BE2C (cell line): ENCODE measurements at regions not wholly inside any gene's neighbourhood (a gene's known extent, or its start where the extent isn't known, plus 50 kb on each side); places are given as distances from the start of the nearest gene placed in this dataset.

ENCODE experiments used
- DNase-seq: peaks from one replicate; pipeline ENCODE4 v3.0.0-alpha.2; 2020
- H3K27me3 ChIP-seq: fragments of 250-450 bp; sonication (Bioruptor Pico); 2 replicates; pipeline ENCODE4 v1.5.1; 2020; ENCODE audit warnings: mild to moderate bottlenecking
- H3K36me3 ChIP-seq: fragments of 250-450 bp; sonication (Bioruptor Pico); 2 replicates; pipeline ENCODE4 v1.5.1; 2020; ENCODE audit warnings: mild to moderate bottlenecking
- H3K4me1 ChIP-seq: fragments of 250-450 bp; sonication (Bioruptor Pico); 2 replicates; pipeline ENCODE4 v1.5.1; 2020
- H3K4me3 ChIP-seq: 2 replicates; pipeline ENCODE4 v1.5.1; 2011; ENCODE audit warnings: low read depth, low read length
- H3K9me3 ChIP-seq: fragments of 250-450 bp; sonication (Bioruptor Pico); 2 replicates; pipeline ENCODE4 v1.5.1; 2020
- TF ChIP-seq, protein P1 (sequence below): IDR thresholded peaks from 2 replicates; pipeline ENCODE4 v1.5.1; 2012; ENCODE audit warnings: mild to moderate bottlenecking, low read depth, low read length

DNA sequence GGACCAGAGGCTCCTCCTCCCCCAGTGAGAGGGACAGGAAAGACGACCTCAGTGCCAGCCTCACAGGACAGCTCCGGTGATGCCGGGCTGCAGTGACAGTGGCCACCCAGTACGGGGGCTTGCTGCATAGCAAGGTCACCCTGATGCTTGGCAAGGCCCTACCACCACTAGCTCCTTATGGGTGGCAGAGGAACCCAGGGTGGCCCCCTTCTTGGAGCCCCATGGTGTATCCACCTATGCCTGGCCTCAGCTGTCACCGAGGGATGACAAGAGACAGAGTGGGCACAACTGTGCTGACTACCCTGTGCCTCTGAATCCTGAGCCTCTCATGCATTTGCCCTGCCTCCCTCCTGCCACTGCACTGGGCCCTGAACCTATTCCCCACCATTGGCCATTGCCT, 809.2 kb downstream of the TBC1D22A start:
- no peaks in the 10 kb centered on the region for H3K27me3 ChIP-seq
- peaks cover 5% of the 10 kb centered on the region; the same call in 1 of the 2 replicates for H3K9me3 ChIP-seq
- H3K36me3 ChIP-seq = no peaks in the 10 kb centered on the region
- H3K4me1 ChIP-seq = no peaks in the 10 kb centered on the region
- no peak for DNase-seq
- H3K4me3 ChIP-seq = no peak overlapping the region
- TF ChIP-seq, protein P1, sequence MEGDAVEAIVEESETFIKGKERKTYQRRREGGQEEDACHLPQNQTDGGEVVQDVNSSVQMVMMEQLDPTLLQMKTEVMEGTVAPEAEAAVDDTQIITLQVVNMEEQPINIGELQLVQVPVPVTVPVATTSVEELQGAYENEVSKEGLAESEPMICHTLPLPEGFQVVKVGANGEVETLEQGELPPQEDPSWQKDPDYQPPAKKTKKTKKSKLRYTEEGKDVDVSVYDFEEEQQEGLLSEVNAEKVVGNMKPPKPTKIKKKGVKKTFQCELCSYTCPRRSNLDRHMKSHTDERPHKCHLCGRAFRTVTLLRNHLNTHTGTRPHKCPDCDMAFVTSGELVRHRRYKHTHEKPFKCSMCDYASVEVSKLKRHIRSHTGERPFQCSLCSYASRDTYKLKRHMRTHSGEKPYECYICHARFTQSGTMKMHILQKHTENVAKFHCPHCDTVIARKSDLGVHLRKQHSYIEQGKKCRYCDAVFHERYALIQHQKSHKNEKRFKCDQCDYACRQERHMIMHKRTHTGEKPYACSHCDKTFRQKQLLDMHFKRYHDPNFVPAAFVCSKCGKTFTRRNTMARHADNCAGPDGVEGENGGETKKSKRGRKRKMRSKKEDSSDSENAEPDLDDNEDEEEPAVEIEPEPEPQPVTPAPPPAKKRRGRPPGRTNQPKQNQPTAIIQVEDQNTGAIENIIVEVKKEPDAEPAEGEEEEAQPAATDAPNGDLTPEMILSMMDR = no peak

DNA sequence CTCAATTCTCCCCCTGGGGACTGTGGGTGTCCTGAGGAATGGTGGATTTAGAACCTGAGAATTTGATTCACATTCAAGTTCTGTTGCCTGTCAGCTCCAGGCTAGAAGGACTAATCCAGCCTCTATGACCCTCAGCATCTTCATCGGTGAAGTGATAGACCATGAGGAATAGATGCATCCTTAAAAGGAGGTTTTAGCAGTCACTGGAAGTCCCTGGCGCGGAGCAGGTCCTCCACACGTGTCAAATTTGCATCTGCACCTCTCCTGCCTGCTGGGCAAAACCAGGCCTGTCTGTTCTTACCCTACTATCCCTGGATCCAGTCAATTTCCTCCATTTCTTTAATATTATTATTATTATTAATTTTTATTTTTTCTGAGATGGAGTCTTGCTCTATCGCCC, 808.4 kb downstream of the TBC1D22A start:
- H3K36me3 ChIP-seq = no peaks in the 10 kb centered on the region
- H3K4me1 ChIP-seq = no peaks in the 10 kb centered on the region
- no peak for DNase-seq
- H3K27me3 ChIP-seq = no peaks in the 10 kb centered on the region
- no peak overlapping the region for H3K4me3 ChIP-seq
- peaks cover 5% of the 10 kb centered on the region; the same call in 1 of the 2 replicates for H3K9me3 ChIP-seq
- TF ChIP-seq, protein P1 = no peak

DNA sequence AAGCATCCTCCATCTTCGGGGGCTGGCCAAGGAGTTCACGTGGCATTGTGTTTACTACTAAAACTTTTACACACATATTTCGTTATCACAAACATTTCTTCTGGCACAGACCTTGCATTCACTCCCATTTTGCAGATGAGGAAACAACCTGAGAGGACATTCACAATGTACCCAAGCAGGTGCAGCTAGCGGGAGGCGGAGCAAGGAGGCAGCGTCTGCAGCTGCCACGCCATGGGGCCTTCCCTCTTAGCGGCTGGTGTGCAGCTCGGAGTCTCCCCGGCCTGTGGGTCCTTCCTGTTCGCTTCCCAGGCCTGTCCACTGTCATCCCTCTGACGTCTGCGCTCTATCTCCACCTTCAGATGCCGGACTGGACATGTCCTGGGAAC, 807.8 kb downstream of the TBC1D22A start:
- no peaks in the 10 kb centered on the region for H3K27me3 ChIP-seq
- DNase-seq = no peak
- TF ChIP-seq, protein P1 = no peak
- H3K4me1 ChIP-seq = no peaks in the 10 kb centered on the region
- H3K9me3 ChIP-seq = peaks cover 5% of the 10 kb centered on the region; the same call in 1 of the 2 replicates
- H3K4me3 ChIP-seq = no peak overlapping the region
- H3K36me3 ChIP-seq = no peaks in the 10 kb centered on the region

DNA sequence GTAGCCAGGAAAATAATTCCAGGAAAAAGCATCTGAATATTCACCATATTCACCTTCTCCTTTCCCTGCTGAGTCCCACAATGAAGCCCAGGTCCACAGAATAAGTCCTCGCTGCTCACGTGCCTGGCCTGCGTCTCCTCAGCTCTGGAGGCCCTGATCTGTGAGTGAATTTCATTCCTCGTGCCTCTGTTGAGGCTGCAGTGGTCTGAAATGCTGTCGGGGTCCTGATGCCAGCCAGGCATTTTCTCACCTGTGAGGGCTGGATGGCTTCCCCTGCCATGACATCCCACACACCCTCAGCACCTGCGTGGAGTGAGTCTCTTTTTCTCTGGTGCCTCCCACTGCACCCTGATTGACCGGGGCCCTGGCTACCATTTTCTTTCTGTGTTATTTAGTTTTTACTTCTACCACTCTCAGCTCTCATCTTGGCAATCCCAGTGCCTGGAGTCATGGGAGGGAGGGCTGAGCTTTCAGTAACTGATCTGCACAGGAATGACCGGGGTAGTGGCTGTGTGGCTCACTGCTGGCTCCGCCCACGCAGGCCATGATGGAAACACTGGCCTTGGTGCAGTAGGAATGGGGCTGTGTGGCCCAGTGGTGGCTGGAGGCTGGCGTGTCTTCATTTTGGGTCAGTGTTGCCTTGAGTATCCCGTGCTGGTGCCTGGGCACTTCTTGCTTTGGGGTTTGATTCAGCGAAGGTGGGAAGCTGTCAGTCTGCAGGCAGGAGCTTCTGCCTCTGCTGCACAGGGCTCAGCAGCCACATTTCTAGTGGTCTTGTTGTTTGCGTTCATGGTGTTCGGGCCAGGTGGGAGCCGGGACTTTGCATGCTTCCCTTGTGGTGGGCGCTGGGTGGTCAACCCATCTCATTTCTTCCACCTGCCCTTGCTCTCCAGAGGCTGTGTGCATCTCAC, 807.2 kb downstream of the TBC1D22A start:
- peaks cover 5% of the 10 kb centered on the region; the same call in 1 of the 2 replicates for H3K9me3 ChIP-seq

DNA sequence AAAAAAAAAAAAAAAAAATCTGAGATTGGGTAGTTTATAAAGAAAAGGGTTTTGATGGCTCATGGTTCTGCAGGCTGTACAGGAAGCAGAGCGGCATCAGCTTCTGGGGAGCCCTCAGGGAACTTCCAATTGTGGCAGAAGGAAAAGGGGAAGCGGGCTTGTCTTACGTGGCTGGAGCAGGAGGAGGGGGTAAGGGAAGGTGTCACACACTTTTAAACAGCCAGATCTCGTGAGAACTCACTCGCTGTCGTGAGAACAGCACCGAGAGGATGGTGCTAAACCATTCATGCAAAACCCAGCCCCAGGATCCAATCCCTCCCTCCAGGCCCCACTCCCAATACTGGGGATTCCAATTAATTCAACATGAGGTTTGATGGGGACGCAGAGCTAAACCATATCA, 806.2 kb downstream of the TBC1D22A start:
- TF ChIP-seq, protein P1 = no peak
- no peak overlapping the region for H3K4me3 ChIP-seq
- DNase-seq = no peak
- no peaks in the 10 kb centered on the region for H3K4me1 ChIP-seq
- H3K9me3 ChIP-seq = peaks cover 1% of the 10 kb centered on the region; the same call in 1 of the 2 replicates
- H3K36me3 ChIP-seq = no peaks in the 10 kb centered on the region
- no peaks in the 10 kb centered on the region for H3K27me3 ChIP-seq

More for the DNA sequence above, 807.2 kb downstream of the TBC1D22A start:
- DNase-seq = no peak
- TF ChIP-seq, protein P1 = no peak
- H3K4me1 ChIP-seq = no peaks in the 10 kb centered on the region
- no peaks in the 10 kb centered on the region for H3K36me3 ChIP-seq
- H3K4me3 ChIP-seq = no peak overlapping the region
- H3K27me3 ChIP-seq = no peaks in the 10 kb centered on the region
